ENCODE measurements at regions not wholly inside any gene's neighbourhood (a gene's known extent, or its start where the extent isn't known, plus 50 kb on each side); places are given as distances from the start of the nearest gene placed in this dataset.

DNA sequence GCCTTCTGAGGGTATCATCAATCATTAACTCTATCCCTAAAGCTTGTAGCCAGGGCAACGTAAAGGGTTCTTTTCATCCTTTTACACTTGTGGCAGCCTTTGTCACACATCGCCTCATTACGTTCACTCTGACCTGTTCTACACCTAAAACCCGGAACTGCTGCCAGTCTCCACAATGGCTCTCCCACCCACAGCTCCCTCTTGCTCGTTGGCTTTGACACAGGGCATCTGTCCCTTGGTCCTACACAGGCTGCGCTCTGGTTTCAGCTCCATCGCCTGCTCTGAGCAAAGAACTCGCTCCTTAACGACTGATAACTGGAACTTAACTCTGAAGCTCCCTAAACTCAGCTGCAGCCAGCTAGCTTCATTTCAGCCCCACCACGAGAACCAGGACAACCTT, 112.8 kb upstream of the CTNND2 start:
- no peaks in the 10 kb centered on the region for H4K20me1 ChIP-seq (ENCODE audit: insufficient read depth)
- POLR2A ChIA-PET: no interaction called here

More for the DNA sequence above, 112.8 kb upstream of the CTNND2 start:
- Histone ChIP-seq H3K9ac (ENCODE audit: low read length) (no peak overlapping the region), H3K4me2 (ENCODE audit: low read length) (no peak overlapping the region), H3K27me3 (ENCODE audit: insufficient read depth, low read length) (no peaks in the 10 kb centered on the region), H3K9me3 (ENCODE audit: control insufficient read depth in 1 of 2, insufficient read depth in 1 of 2, low read depth in 1 of 2, low read length in 2 of 2) (peaks cover 0 to 20% of the 10 kb centered on the region in 2 experiments; a peak in 2 of 4 replicates), H3K4me3 (replicated peaks in 1 of 2; ENCODE audit: low read depth in 1 of 2, low read length in 2 of 2) (no peak overlapping the region), H3K9me2 (ENCODE audit: insufficient read depth) (no peaks in the 10 kb centered on the region), H3K79me2 (ENCODE audit: insufficient read depth, low read length) (no peaks in the 10 kb centered on the region), H3K36me3 (ENCODE audit: control insufficient read depth in 1 of 2, insufficient read depth in 2 of 2, low read length in 2 of 2) (no peaks in the 10 kb centered on the region), H3K4me1 (ENCODE audit: control insufficient read depth in 1 of 2, insufficient read depth in 2 of 2, low read length in 2 of 2) (no peaks in the 10 kb centered on the region), H3K27ac (ENCODE audit: low read depth, low read length) (no peak overlapping the region), H2AFZ (ENCODE audit: low read depth, low read length, poor library complexity, severe bottlenecking) (no peak overlapping the region)
- ATAC-seq (no peak), DNase-seq (ENCODE audit: low read depth, low spot score) (no peak)
- ChIA-PET CTCF (no interaction called here), RAD21 (ENCODE audit: low non-redundant PET in 1 of 2, low total read pairs in 2 of 2, uncharacterized antibody in 2 of 2, unreplicated experiment in 2 of 2) (no interaction called here)
- no peak for TF ChIP-seq ELF1 (IDR thresholded peaks at IDR 0.05; ENCODE audit: borderline replicate concordance, low read depth)
- TF ChIP-seq SP1 (IDR thresholded peaks at IDR 0.05; ENCODE audit: low read depth): no peak
- no peak for TF ChIP-seq MAX (IDR thresholded peaks at IDR 0.05)
- no peak for TF ChIP-seq EZH2phosphoT487 (IDR thresholded peaks at IDR 0.05; ENCODE audit: borderline replicate concordance)
- no peak for TF ChIP-seq YY1 (IDR thresholded peaks at IDR 0.05; ENCODE audit: extremely low read depth, insufficient replicate concordance, low read depth, low read length)
- TF ChIP-seq RAD21 (IDR thresholded peaks at IDR 0.05; ENCODE audit: low read depth): no peak
- no peak for TF ChIP-seq SIN3A (IDR thresholded peaks at IDR 0.05; ENCODE audit: low read depth)
- TF ChIP-seq ZBTB33 (IDR thresholded peaks at IDR 0.05; ENCODE audit: extremely low read depth, insufficient replicate concordance, low read length): no peak
- TF ChIP-seq, protein P1, sequence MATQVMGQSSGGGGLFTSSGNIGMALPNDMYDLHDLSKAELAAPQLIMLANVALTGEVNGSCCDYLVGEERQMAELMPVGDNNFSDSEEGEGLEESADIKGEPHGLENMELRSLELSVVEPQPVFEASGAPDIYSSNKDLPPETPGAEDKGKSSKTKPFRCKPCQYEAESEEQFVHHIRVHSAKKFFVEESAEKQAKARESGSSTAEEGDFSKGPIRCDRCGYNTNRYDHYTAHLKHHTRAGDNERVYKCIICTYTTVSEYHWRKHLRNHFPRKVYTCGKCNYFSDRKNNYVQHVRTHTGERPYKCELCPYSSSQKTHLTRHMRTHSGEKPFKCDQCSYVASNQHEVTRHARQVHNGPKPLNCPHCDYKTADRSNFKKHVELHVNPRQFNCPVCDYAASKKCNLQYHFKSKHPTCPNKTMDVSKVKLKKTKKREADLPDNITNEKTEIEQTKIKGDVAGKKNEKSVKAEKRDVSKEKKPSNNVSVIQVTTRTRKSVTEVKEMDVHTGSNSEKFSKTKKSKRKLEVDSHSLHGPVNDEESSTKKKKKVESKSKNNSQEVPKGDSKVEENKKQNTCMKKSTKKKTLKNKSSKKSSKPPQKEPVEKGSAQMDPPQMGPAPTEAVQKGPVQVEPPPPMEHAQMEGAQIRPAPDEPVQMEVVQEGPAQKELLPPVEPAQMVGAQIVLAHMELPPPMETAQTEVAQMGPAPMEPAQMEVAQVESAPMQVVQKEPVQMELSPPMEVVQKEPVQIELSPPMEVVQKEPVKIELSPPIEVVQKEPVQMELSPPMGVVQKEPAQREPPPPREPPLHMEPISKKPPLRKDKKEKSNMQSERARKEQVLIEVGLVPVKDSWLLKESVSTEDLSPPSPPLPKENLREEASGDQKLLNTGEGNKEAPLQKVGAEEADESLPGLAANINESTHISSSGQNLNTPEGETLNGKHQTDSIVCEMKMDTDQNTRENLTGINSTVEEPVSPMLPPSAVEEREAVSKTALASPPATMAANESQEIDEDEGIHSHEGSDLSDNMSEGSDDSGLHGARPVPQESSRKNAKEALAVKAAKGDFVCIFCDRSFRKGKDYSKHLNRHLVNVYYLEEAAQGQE (IDR thresholded peaks at IDR 0.05; ENCODE audit: low read depth): no peak
- no TSS peak for BruUV-seq (replicated peaks)
- intact Hi-C loops (cut with micrococcal nuclease): no loop called here

All from HCT116 (cell line).